GM23338 (cell line): ENCODE measurements at regions not wholly inside any gene's neighbourhood (a gene's known extent, or its start where the extent isn't known, plus 50 kb on each side); places are given as distances from the start of the nearest gene placed in this dataset.

ENCODE experiments used
- ATAC-seq: fragments of 200-7000 bp; cut with Tn5 transposase; 3 replicates; pipeline ENCODE4 v1.9.1; 2020
- DNase-seq: peaks from one replicate; pipeline ENCODE4 v3.0.0-alpha.2; 2015; ENCODE audit warnings: low spot score
- H2AFZ ChIP-seq: fragments of 200-600 bp; sonication (generic); 2 replicates; pipeline ENCODE4 v1.8.0; 2016; ENCODE audit warnings: antibody characterized with exemption, mild to moderate bottlenecking, moderate library complexity
- H3F3A ChIP-seq: fragments of 200-600 bp; sonication (generic); replicated peaks from 2 replicates; pipeline ENCODE4 v1.8.0; 2017; ENCODE audit warnings: antibody characterized with exemption, mixed run types, low read depth
- H3K27ac ChIP-seq: fragments of 200-600 bp; sonication (generic); 2 replicates; pipeline ENCODE4 v1.6.1; 2016; ENCODE audit warnings: low read depth
- H3K27me3 ChIP-seq: fragments of 200-600 bp; sonication (generic); 2 replicates; pipeline ENCODE4 v1.8.0; 2016; ENCODE audit warnings: mild to moderate bottlenecking, mixed run types, moderate library complexity; ENCODE audit not compliant: insufficient read depth
- H3K36me3 ChIP-seq: fragments of 200-600 bp; sonication (generic); 2 replicates; pipeline ENCODE4 v1.8.0; 2016; ENCODE audit warnings: mild to moderate bottlenecking; ENCODE audit not compliant: insufficient read depth
- H3K4me1 ChIP-seq: fragments of 200-600 bp; sonication (generic); 2 replicates; pipeline ENCODE4 v1.8.0; 2016; ENCODE audit warnings: mild to moderate bottlenecking, moderate library complexity; ENCODE audit not compliant: insufficient read depth
- H3K4me2 ChIP-seq: fragments of 200-600 bp; sonication (generic); 2 replicates; pipeline ENCODE4 v1.7.1; 2017; ENCODE audit warnings: mixed run types
- H3K4me3 ChIP-seq: fragments of 200-600 bp; sonication (generic); 2 replicates; pipeline ENCODE4 v1.6.1; 2016; ENCODE audit warnings: mixed run types
- H3K79me2 ChIP-seq: fragments of 200-600 bp; sonication (generic); replicated peaks from 2 replicates; pipeline ENCODE4 v1.8.0; 2017; ENCODE audit warnings: mild to moderate bottlenecking; ENCODE audit not compliant: insufficient read depth
- H3K9me2 ChIP-seq: fragments of 200-600 bp; sonication (generic); 2 replicates; pipeline ENCODE4 v1.8.0; 2017; ENCODE audit not compliant: insufficient read depth
- H4K20me1 ChIP-seq: fragments of 200-600 bp; sonication (generic); replicated peaks from 2 replicates; pipeline ENCODE4 v1.8.0; 2017; ENCODE audit warnings: mild to moderate bottlenecking; ENCODE audit not compliant: insufficient read depth
- H3K27ac Mint-ChIP-seq: 2 replicates; pipeline ENCODE4 v1.8.0; 2020; ENCODE audit warnings: inconsistent platforms, mild to moderate bottlenecking, moderate library complexity, mixed read lengths
- H3K27me3 Mint-ChIP-seq: 3 replicates; pipeline ENCODE4 v1.8.0; 2022; ENCODE audit warnings: low read depth, mild to moderate bottlenecking, moderate library complexity, mixed read lengths, inconsistent platforms; ENCODE audit not compliant: insufficient read depth, poor library complexity
- H3K36me3 Mint-ChIP-seq: 3 replicates; pipeline ENCODE4 v1.8.0; 2021; ENCODE audit warnings: low read depth, mild to moderate bottlenecking, inconsistent platforms, moderate library complexity, mixed read lengths
- H3K4me1 Mint-ChIP-seq: 3 replicates; pipeline ENCODE4 v1.8.0; 2020; ENCODE audit warnings: mild to moderate bottlenecking, inconsistent platforms, mixed read lengths
- H3K4me3 Mint-ChIP-seq: 3 replicates; pipeline ENCODE4 v1.8.0; 2021; ENCODE audit warnings: moderate library complexity, mild to moderate bottlenecking, inconsistent platforms, mixed read lengths
- H3K9me3 Mint-ChIP-seq: 3 replicates; pipeline ENCODE4 v1.8.0; 2020; ENCODE audit warnings: moderate library complexity, mild to moderate bottlenecking, inconsistent platforms, mixed read lengths
- CREB1 ChIP-seq: fragments of 250-450 bp; sonication (Bioruptor Pico); IDR thresholded peaks from 2 replicates; pipeline ENCODE4 v1.5.0; 2020; ENCODE audit warnings: low read depth, mild to moderate bottlenecking, moderate library complexity
- EZH2 ChIP-seq: fragments of 200-600 bp; sonication (generic); IDR thresholded peaks from one replicate; pipeline ENCODE4 v1.8.0; 2017; ENCODE audit warnings: antibody characterized with exemption, mild to moderate bottlenecking, low read depth; ENCODE audit not compliant: unreplicated experiment
- EZH2phosphoT487 ChIP-seq: fragments of 200-600 bp; sonication (generic); IDR thresholded peaks from one replicate; pipeline ENCODE4 v1.8.1; 2018; ENCODE audit warnings: antibody characterized with exemption; ENCODE audit not compliant: unreplicated experiment
- JUNB ChIP-seq: IDR thresholded peaks from one replicate; pipeline ENCODE4 v1.6.1; 2016; ENCODE audit warnings: antibody characterized with exemption; ENCODE audit not compliant: unreplicated experiment
- NANOG ChIP-seq: IDR thresholded peaks from 2 replicates; pipeline ENCODE4 v1.6.1; 2016; ENCODE audit warnings: antibody characterized with exemption, borderline replicate concordance
- POLR2AphosphoS5 ChIP-seq: IDR thresholded peaks from 2 replicates; pipeline ENCODE4 v1.6.1; 2016; ENCODE audit warnings: antibody characterized with exemption, low read depth
- STAT1 ChIP-seq: IDR thresholded peaks from one replicate; pipeline ENCODE4 v1.6.1; 2016; ENCODE audit warnings: antibody characterized with exemption; ENCODE audit not compliant: unreplicated experiment
- ZNF114 ChIP-seq: fragments of 250-450 bp; sonication (Bioruptor Pico); IDR thresholded peaks from 2 replicates; pipeline ENCODE4 v1.5.0; 2020; ENCODE audit warnings: mild to moderate bottlenecking, moderate library complexity
- ZNF331 ChIP-seq: fragments of 250-450 bp; sonication (Bioruptor Pico); IDR thresholded peaks from 2 replicates; pipeline ENCODE4 v1.5.0; 2020; ENCODE audit warnings: low read depth, mild to moderate bottlenecking, moderate library complexity
- TF ChIP-seq, protein P1 (sequence below): fragments of 250-450 bp; sonication (Bioruptor Pico); IDR thresholded peaks from 2 replicates; pipeline ENCODE4 v1.5.0; 2020; ENCODE audit warnings: mild to moderate bottlenecking, moderate library complexity
- TF ChIP-seq, protein P2 (sequence below): IDR thresholded peaks from one replicate; pipeline ENCODE4 v1.6.1; 2018; ENCODE audit warnings: antibody characterized with exemption; ENCODE audit not compliant: unreplicated experiment
- TF ChIP-seq, protein P3 (sequence below), 2 experiments: fragments of 200-600 bp in 1 of 2; sonication (generic) in 1 of 2; conservative IDR thresholded peaks; 2 replicates each; pipeline versions ENCODE4 v1.5.1 to v1.6.1; 2016 to 2017; ENCODE audit warnings: antibody characterized with exemption in 2 of 2, low read depth in 2 of 2, mild to moderate bottlenecking in 2 of 2, moderate library complexity in 1 of 2
- TF ChIP-seq, protein P4 (sequence below): IDR thresholded peaks from 2 replicates; pipeline ENCODE4 v1.6.1; 2016; ENCODE audit warnings: antibody characterized with exemption

DNA sequence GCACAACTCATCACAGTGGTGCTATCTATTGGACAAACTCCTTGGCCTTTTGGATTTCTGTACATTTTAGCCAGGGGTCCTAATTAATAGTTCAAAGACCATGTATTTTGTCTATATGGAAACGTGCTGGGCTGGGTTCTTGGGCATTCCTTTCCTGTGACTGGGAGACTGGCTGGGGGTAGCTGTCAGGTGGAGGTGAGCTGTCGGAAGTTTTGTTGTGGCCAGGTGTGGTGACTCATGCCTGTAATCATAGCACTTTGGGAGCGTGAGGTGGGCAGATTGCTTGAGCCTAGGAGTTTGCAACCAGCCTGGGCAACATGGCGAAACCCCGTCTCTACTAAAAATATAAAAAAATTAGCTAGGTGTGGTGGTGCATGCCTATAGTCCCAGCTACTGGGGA lies 392.4 kb downstream of the RPS6KC1 start:
- Histone ChIP-seq H3K4me3 (no peak overlapping the region), H4K20me1 (no peaks in the 10 kb centered on the region), H3F3A (no peaks in the 10 kb centered on the region), H3K36me3 (no peaks in the 10 kb centered on the region), H3K27me3 (no peaks in the 10 kb centered on the region), H3K4me1 (no peaks in the 10 kb centered on the region), H3K27ac (no peak overlapping the region), H2AFZ (no peak overlapping the region), H3K9me2 (peaks cover 8% of the 10 kb centered on the region; the same call in 1 of the 2 replicates), H3K4me2 (no peak overlapping the region), H3K79me2 (no peaks in the 10 kb centered on the region)
- ATAC-seq (no peak), DNase-seq (no peak)
- no peak overlapping the region for H3K4me3 Mint-ChIP-seq
- no peaks in the 10 kb centered on the region for H3K36me3 Mint-ChIP-seq
- TF ChIP-seq JUNB (no peak), STAT1 (no peak), POLR2AphosphoS5 (no peak), CREB1 (no peak), EZH2phosphoT487 (no peak), NANOG (no peak), EZH2 (no peak), ZNF114 (CRISPR knock-in tag) (no peak), ZNF331 (CRISPR knock-in tag) (no peak)
- TF ChIP-seq, protein P1, sequence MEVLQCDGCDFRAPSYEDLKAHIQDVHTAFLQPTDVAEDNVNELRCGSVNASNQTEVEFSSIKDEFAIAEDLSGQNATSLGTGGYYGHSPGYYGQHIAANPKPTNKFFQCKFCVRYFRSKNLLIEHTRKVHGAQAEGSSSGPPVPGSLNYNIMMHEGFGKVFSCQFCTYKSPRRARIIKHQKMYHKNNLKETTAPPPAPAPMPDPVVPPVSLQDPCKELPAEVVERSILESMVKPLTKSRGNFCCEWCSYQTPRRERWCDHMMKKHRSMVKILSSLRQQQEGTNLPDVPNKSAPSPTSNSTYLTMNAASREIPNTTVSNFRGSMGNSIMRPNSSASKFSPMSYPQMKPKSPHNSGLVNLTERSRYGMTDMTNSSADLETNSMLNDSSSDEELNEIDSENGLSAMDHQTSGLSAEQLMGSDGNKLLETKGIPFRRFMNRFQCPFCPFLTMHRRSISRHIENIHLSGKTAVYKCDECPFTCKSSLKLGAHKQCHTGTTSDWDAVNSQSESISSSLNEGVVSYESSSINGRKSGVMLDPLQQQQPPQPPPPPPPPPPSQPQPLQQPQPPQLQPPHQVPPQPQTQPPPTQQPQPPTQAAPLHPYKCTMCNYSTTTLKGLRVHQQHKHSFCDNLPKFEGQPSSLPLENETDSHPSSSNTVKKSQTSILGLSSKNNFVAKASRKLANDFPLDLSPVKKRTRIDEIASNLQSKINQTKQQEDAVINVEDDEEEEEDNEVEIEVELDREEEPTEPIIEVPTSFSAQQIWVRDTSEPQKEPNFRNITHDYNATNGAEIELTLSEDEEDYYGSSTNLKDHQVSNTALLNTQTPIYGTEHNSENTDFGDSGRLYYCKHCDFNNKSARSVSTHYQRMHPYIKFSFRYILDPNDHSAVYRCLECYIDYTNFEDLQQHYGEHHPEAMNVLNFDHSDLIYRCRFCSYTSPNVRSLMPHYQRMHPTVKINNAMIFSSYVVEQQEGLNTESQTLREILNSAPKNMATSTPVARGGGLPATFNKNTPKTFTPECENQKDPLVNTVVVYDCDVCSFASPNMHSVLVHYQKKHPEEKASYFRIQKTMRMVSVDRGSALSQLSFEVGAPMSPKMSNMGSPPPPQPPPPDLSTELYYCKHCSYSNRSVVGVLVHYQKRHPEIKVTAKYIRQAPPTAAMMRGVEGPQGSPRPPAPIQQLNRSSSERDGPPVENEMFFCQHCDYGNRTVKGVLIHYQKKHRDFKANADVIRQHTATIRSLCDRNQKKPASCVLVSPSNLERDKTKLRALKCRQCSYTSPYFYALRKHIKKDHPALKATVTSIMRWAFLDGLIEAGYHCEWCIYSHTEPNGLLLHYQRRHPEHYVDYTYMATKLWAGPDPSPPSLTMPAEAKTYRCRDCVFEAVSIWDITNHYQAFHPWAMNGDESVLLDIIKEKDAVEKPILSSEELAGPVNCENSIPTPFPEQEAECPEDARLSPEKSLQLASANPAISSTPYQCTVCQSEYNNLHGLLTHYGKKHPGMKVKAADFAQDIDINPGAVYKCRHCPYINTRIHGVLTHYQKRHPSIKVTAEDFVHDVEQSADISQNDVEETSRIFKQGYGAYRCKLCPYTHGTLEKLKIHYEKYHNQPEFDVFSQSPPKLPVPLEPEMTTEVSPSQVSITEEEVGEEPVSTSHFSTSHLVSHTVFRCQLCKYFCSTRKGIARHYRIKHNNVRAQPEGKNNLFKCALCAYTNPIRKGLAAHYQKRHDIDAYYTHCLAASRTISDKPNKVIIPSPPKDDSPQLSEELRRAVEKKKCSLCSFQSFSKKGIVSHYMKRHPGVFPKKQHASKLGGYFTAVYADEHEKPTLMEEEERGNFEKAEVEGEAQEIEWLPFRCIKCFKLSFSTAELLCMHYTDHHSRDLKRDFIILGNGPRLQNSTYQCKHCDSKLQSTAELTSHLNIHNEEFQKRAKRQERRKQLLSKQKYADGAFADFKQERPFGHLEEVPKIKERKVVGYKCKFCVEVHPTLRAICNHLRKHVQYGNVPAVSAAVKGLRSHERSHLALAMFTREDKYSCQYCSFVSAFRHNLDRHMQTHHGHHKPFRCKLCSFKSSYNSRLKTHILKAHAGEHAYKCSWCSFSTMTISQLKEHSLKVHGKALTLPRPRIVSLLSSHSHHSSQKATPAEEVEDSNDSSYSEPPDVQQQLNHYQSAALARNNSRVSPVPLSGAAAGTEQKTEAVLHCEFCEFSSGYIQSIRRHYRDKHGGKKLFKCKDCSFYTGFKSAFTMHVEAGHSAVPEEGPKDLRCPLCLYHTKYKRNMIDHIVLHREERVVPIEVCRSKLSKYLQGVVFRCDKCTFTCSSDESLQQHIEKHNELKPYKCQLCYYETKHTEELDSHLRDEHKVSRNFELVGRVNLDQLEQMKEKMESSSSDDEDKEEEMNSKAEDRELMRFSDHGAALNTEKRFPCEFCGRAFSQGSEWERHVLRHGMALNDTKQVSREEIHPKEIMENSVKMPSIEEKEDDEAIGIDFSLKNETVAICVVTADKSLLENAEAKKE (CRISPR knock-in tag): no peak
- TF ChIP-seq, protein P2, sequence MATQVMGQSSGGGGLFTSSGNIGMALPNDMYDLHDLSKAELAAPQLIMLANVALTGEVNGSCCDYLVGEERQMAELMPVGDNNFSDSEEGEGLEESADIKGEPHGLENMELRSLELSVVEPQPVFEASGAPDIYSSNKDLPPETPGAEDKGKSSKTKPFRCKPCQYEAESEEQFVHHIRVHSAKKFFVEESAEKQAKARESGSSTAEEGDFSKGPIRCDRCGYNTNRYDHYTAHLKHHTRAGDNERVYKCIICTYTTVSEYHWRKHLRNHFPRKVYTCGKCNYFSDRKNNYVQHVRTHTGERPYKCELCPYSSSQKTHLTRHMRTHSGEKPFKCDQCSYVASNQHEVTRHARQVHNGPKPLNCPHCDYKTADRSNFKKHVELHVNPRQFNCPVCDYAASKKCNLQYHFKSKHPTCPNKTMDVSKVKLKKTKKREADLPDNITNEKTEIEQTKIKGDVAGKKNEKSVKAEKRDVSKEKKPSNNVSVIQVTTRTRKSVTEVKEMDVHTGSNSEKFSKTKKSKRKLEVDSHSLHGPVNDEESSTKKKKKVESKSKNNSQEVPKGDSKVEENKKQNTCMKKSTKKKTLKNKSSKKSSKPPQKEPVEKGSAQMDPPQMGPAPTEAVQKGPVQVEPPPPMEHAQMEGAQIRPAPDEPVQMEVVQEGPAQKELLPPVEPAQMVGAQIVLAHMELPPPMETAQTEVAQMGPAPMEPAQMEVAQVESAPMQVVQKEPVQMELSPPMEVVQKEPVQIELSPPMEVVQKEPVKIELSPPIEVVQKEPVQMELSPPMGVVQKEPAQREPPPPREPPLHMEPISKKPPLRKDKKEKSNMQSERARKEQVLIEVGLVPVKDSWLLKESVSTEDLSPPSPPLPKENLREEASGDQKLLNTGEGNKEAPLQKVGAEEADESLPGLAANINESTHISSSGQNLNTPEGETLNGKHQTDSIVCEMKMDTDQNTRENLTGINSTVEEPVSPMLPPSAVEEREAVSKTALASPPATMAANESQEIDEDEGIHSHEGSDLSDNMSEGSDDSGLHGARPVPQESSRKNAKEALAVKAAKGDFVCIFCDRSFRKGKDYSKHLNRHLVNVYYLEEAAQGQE: no peak
- TF ChIP-seq, protein P3, sequence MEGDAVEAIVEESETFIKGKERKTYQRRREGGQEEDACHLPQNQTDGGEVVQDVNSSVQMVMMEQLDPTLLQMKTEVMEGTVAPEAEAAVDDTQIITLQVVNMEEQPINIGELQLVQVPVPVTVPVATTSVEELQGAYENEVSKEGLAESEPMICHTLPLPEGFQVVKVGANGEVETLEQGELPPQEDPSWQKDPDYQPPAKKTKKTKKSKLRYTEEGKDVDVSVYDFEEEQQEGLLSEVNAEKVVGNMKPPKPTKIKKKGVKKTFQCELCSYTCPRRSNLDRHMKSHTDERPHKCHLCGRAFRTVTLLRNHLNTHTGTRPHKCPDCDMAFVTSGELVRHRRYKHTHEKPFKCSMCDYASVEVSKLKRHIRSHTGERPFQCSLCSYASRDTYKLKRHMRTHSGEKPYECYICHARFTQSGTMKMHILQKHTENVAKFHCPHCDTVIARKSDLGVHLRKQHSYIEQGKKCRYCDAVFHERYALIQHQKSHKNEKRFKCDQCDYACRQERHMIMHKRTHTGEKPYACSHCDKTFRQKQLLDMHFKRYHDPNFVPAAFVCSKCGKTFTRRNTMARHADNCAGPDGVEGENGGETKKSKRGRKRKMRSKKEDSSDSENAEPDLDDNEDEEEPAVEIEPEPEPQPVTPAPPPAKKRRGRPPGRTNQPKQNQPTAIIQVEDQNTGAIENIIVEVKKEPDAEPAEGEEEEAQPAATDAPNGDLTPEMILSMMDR (conservative IDR thresholded peaks at IDR 0.05; ENCODE audit: low read depth in 2 of 2): no peak
- TF ChIP-seq, protein P4, sequence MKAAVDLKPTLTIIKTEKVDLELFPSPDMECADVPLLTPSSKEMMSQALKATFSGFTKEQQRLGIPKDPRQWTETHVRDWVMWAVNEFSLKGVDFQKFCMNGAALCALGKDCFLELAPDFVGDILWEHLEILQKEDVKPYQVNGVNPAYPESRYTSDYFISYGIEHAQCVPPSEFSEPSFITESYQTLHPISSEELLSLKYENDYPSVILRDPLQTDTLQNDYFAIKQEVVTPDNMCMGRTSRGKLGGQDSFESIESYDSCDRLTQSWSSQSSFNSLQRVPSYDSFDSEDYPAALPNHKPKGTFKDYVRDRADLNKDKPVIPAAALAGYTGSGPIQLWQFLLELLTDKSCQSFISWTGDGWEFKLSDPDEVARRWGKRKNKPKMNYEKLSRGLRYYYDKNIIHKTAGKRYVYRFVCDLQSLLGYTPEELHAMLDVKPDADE: no peak
- H3K9me3 Mint-ChIP-seq: peaks cover 4% of the 10 kb centered on the region; the same call in 1 of the 3 replicates
- peaks cover 3% of the 10 kb centered on the region for H3K4me1 Mint-ChIP-seq
- no peak overlapping the region for H3K27ac Mint-ChIP-seq
- peaks cover 4% of the 10 kb centered on the region for H3K27me3 Mint-ChIP-seq
